Stimulated activated CD8-positive, alpha-beta memory T cell treated with anti-CD3 and anti-CD28 coated beads, Interleukin-7, amount 100 ng/mL, for 1 hour (primary cell): ENCODE measurements at regions not wholly inside any gene's neighbourhood (a gene's known extent, or its start where the extent isn't known, plus 50 kb on each side); places are given as distances from the start of the nearest gene placed in this dataset.

Source experiments
- DNase-seq, 2 donors: peaks; one replicate each; pipeline ENCODE4 v3.0.0-alpha.2; 2020; ENCODE audit warnings: low read depth in 2 of 2

GRCh38 chr4:53776141-53776540 lies 184.9 kb upstream of the LNX1 start:
- no peak for DNase-seq

- DNase-seq: no peak
Measured at GRCh38 chr4:53775381-53775780, 184.1 kb upstream of the LNX1 start.

- no peak for DNase-seq
Measured at GRCh38 chr4:53771326-53771725, 180.0 kb upstream of the LNX1 start.

- no peak for DNase-seq
Measured at GRCh38 chr4:53767482-53767881, 176.2 kb upstream of the LNX1 start.

- DNase-seq: no peak
Measured at GRCh38 chr4:53764761-53765490, 173.6 kb upstream of the LNX1 start.

GRCh38 chr4:53763813-53764597 lies 172.7 kb upstream of the LNX1 start:
- DNase-seq: no peak

GRCh38 chr4:53755656-53756055 lies 164.4 kb upstream of the LNX1 start:
- DNase-seq: no peak

- DNase-seq: no peak
Measured at GRCh38 chr4:53752124-53752523, 160.8 kb upstream of the LNX1 start.

GRCh38 chr4:53748328-53748772 lies 157.1 kb upstream of the LNX1 start:
- no peak for DNase-seq

GRCh38 chr4:53747401-53747800 lies 156.1 kb upstream of the LNX1 start:
- no peak for DNase-seq

GRCh38 chr4:53744446-53745160 lies 153.3 kb upstream of the LNX1 start:
- no peak for DNase-seq

GRCh38 chr4:53734584-53735353 lies 143.5 kb upstream of the LNX1 start:
- DNase-seq: no peak

- DNase-seq: no peak
Measured at GRCh38 chr4:53734182-53734581, 142.9 kb upstream of the LNX1 start.

- no peak for DNase-seq
Measured at GRCh38 chr4:53732661-53733060, 141.4 kb upstream of the LNX1 start.

GRCh38 chr4:53730031-53730805 lies 138.9 kb upstream of the LNX1 start:
- no peak for DNase-seq

GRCh38 chr4:53722110-53722509 lies 130.8 kb upstream of the LNX1 start:
- DNase-seq: no peak

GRCh38 chr4:53721263-53721662 lies 130.0 kb upstream of the LNX1 start:
- DNase-seq: no peak

- no peak for DNase-seq
Measured at GRCh38 chr4:53720776-53721175, 129.5 kb upstream of the LNX1 start.

GRCh38 chr4:53717064-53717549 lies 125.8 kb upstream of the LNX1 start:
- no peak for DNase-seq

GRCh38 chr4:53716471-53717063 lies 125.3 kb upstream of the LNX1 start:
- no peak for DNase-seq
